Omental fat pad (tissue), 3 donors: ENCODE measurements at regions not wholly inside any gene's neighbourhood (a gene's known extent, or its start where the extent isn't known, plus 50 kb on each side); places are given as distances from the start of the nearest gene placed in this dataset.

Experiments used
- ATAC-seq: fragments of 150-250 bp; one replicate; pipeline ENCODE4 v1.9.1; 2016; ENCODE audit warnings: mild to moderate bottlenecking, moderate library complexity; ENCODE audit not compliant: low FRiP score
- DNase-seq: peaks from one replicate; pipeline ENCODE4 v3.0.0-alpha.2; 2019; ENCODE audit warnings: low spot score
- TF ChIP-seq, protein P1 (sequence below), 3 donors: fragments of 450-650 bp; IDR thresholded peaks; one replicate each; pipeline ENCODE4 v1.5.1; 2016 to 2017; ENCODE audit warnings: antibody characterized with exemption in 3 of 3, mild to moderate bottlenecking in 3 of 3, moderate library complexity in 2 of 3

DNA sequence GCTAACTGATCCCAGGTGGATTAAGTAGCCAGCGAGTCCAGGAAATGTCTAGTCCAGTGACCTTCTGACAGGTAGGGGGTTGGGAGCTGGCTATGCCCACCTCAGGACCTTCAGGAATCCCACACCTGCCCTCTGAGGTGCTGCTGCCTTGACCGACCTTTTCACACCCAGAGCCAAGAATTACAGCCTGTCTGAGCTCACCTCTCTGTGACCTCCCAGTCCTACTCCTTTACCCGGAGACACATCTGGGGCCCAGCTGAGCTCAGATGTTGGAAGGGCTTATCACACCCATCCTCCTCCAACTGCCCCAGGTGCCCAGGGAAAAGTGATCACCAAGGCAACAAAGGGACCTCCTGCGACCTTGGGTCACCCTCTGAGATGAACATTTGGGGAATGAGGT, 413.3 kb upstream of the TNP1 start:
- DNase-seq (no peak), ATAC-seq (peak; percentile 15)
- TF ChIP-seq, protein P1, sequence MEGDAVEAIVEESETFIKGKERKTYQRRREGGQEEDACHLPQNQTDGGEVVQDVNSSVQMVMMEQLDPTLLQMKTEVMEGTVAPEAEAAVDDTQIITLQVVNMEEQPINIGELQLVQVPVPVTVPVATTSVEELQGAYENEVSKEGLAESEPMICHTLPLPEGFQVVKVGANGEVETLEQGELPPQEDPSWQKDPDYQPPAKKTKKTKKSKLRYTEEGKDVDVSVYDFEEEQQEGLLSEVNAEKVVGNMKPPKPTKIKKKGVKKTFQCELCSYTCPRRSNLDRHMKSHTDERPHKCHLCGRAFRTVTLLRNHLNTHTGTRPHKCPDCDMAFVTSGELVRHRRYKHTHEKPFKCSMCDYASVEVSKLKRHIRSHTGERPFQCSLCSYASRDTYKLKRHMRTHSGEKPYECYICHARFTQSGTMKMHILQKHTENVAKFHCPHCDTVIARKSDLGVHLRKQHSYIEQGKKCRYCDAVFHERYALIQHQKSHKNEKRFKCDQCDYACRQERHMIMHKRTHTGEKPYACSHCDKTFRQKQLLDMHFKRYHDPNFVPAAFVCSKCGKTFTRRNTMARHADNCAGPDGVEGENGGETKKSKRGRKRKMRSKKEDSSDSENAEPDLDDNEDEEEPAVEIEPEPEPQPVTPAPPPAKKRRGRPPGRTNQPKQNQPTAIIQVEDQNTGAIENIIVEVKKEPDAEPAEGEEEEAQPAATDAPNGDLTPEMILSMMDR (IDR thresholded peaks at IDR 0.05), result no peak

DNA sequence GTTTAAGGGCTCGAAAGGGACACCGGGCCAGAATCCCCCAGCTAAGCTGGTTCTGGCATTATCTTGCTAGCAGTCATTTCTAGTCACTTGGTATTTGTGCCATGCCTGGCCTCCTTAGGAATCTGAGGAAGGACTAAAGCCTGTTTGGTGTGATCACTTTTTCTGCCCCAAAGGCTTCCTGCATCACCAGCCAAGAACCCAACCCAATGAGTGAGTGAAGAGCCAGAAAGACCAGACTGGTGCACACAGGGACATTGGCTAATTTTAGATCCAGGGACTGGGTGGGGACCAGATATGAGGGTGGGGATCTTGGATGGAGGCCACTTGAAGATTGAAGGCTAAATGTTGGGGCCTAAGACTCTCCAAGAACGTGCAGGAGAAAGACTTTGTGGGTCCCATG, 411.9 kb upstream of the TNP1 start:
- ATAC-seq (no peak), DNase-seq (no peak)

DNA sequence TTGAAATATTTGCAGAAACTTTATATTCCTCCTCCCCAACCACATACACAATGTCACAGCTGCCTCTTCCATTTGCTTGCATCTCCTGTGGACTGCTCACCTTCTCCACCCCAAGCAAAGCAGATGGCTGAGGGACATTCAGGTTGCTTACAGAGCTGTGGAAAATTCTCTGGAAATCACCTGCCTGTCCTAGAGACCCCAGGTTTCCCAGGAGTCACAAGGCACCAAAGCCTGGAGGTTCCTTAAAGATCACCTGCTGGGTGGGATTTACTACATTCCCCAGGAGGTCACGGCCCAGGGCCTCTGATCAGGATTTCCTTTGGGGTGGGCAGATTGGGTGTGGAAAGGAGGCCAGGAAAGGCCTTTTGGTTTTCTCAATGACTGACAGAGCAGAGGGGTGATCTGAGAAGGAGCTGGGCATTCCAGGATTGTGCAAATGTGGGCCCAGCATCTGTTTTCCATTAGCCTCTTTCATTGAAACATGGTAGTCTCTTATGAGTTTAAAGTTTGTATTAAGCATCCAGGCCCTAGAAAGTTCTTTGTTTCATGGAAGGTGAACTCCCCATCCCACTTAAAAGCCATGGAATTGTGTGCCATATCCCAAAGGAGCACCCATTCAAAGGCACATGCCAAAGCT, 410.7 kb upstream of the TNP1 start:
- TF ChIP-seq, protein P1 (IDR thresholded peaks at IDR 0.05), result no peak
- no peak for ATAC-seq
- no peak for DNase-seq

More for the DNA sequence above, 411.9 kb upstream of the TNP1 start:
- TF ChIP-seq, protein P1 (IDR thresholded peaks at IDR 0.05), result no peak

DNA sequence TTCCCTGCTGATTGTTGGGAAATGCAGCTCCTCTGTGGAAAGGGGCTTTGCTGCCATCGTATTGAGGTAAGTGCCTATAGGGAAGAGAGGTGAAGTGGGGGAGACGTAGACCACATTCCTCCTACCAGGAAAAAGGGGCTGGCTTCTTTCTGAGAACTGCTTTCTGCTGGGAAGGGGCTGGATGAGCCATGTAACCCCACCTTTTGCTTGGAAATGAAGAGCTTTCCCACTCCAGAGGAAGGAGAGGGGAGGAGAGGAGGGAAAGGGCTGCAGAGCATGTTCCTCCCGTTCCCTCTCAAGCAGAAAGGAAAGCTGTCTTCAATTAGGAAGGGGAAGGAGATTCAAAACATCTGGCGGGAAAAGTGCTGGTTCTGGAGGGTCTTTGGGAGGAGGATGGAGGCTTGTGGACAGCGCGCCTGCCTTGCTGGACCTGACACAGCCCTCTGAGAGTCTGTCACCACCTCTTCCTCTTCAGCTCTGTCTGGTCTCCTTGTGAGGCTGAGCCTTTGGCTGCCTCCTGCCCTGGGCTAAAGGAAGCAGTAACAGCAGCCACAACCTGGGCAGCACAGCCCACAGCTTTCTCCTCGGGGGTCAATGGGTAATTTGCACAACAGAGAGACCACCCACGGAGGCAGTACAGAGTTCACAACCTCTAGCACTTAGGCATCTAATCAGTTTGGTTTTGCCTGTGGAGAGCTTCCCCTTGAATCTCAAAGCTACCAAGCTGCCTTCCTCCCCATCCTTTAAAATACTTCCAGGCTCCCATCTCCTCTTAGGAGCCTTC, 410.0 kb upstream of the TNP1 start:
- DNase-seq, result no peak

DNA sequence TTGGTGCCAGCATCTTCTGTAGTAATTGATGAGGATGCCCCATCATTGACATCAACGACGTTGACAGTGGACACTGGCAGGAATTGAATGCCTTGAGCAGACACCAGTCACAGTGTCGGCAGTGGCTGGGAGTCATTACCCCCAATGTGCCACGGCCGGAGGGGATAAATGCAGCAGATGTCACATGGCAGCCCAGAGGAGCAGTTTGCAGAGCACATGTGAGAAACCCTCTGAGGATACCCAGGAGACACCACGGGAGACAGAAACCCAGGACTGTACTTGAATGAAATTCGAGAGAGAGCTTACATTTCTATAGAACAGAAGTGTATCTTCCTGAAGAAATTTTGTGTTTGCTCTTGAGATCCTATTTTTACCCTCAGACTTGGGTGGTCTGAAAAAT, 409.1 kb upstream of the TNP1 start:
- TF ChIP-seq, protein P1 (IDR thresholded peaks at IDR 0.05), result no peak

More for the DNA sequence above, 410.0 kb upstream of the TNP1 start:
- no peak for ATAC-seq
- TF ChIP-seq, protein P1 (IDR thresholded peaks at IDR 0.05), result no peak

DNA sequence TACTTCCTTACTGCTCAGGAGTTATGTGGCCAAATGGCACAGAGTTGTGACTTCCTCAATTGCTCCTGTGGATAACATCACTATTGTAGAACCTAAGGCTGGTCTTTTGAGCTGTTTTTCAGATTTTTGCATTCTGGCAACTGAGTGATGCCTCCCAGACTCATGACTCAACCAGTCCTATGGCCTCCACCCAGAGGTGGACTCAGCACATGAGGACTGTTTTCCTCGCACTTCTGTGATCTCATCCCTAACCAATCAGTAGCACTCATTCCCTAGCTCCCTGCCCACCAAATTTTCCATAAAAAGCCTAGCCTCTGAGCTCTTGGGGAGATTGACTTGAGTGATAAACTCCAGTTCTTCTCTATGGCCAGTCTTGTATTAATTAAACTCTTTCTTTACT, 407.9 kb upstream of the TNP1 start:
- TF ChIP-seq, protein P1 (IDR thresholded peaks at IDR 0.05), result no peak
- no peak for DNase-seq
- ATAC-seq, result no peak

More for the DNA sequence above, 409.1 kb upstream of the TNP1 start:
- no peak for DNase-seq
- no peak for ATAC-seq

DNA sequence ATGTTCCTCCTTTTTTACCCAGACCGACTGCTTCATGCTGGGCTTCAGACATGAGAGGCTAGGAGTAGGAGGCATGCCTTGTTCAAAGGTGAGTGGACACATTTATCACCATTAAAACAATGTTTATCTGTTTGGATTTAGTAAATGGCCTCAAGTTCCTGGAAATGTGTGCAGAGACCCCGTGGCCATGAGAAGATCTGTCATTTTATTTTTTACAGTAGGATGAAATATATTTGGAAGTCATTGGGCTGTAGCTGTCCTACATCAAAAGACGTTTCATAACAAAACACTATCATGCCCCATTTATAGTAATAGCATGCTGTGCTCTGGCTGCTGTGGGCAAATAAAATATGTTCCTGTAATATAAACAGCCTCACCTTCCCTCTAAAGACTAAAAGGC, 403.9 kb upstream of the TNP1 start:
- TF ChIP-seq, protein P1 (IDR thresholded peaks at IDR 0.05), result no peak
- DNase-seq (no peak), ATAC-seq (no peak)
